ENCODE measurements at regions not wholly inside any gene's neighbourhood (a gene's known extent, or its start where the extent isn't known, plus 50 kb on each side); places are given as distances from the start of the nearest gene placed in this dataset.

DNA sequence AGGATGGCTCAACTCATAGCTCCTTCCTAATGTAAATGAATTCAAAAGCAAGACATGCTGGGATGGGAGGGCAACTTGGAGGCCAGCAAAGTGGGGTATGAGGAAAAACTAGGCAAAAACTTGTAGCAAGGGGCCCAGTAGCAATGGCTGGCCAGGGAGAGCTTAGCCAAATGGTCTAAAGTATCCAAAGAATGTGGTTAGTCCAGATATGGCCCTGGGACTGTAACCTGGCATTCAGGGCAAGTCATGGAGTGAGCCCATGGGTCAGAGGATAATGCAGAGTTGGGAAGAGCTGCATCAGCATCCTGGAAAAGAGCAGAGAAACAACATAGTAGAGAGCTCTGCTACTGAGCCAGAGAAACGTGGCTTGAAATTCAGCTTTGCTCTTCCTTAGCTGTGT, 191.7 kb downstream of the SUCLA2 start:
- TF ChIP-seq, protein P1, sequence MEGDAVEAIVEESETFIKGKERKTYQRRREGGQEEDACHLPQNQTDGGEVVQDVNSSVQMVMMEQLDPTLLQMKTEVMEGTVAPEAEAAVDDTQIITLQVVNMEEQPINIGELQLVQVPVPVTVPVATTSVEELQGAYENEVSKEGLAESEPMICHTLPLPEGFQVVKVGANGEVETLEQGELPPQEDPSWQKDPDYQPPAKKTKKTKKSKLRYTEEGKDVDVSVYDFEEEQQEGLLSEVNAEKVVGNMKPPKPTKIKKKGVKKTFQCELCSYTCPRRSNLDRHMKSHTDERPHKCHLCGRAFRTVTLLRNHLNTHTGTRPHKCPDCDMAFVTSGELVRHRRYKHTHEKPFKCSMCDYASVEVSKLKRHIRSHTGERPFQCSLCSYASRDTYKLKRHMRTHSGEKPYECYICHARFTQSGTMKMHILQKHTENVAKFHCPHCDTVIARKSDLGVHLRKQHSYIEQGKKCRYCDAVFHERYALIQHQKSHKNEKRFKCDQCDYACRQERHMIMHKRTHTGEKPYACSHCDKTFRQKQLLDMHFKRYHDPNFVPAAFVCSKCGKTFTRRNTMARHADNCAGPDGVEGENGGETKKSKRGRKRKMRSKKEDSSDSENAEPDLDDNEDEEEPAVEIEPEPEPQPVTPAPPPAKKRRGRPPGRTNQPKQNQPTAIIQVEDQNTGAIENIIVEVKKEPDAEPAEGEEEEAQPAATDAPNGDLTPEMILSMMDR (IDR thresholded peaks at IDR 0.05; ENCODE audit: extremely low read depth in 1 of 2, insufficient read depth in 1 of 2, low read depth in 1 of 2, low read length in 2 of 2) = no peak
- no peak for TF ChIP-seq POLR2A (IDR thresholded peaks at IDR 0.05; ENCODE audit: low read depth, low read length)
- no peak for TF ChIP-seq POLR2AphosphoS5 (IDR thresholded peaks at IDR 0.05; ENCODE audit: insufficient read depth, low read depth, low read length)
- no peak for TF ChIP-seq EZH2 (IDR thresholded peaks at IDR 0.05; ENCODE audit: borderline replicate concordance, low read depth, low read length, severe bottlenecking)
- TF ChIP-seq, protein P2, sequence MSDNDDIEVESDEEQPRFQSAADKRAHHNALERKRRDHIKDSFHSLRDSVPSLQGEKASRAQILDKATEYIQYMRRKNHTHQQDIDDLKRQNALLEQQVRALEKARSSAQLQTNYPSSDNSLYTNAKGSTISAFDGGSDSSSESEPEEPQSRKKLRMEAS (IDR thresholded peaks at IDR 0.05; ENCODE audit: insufficient read depth, insufficient read length) = no peak
- TF ChIP-seq GATA2 (IDR thresholded peaks at IDR 0.05; ENCODE audit: insufficient read depth, insufficient read length, low read depth, low read length) = no peak
- no peak for TF ChIP-seq FOS (IDR thresholded peaks at IDR 0.05; ENCODE audit: borderline replicate concordance, insufficient read depth, low read length)
- no peak for TF ChIP-seq MYC (IDR thresholded peaks at IDR 0.05; ENCODE audit: low read depth, low read length)
